ENCODE measurements at regions not wholly inside any gene's neighbourhood (a gene's known extent, or its start where the extent isn't known, plus 50 kb on each side); places are given as distances from the start of the nearest gene placed in this dataset.

DNA sequence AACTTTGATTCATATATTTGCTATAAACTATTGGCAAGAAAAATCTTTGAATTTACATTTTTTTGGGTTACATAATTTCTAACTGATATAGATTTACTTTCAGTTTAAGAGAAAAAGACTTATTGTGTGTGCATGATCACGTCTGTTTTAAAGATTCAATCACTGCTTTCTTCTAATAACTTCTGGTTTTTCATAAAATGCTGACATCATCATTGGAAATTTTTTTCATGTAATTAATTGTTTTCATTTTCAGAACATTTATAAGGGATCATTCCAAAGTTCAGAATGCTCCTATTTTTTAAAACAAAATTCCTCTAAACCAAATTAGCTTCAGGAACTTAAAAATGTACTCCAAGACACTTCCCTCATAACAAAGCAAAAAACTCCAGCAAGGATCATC, 500.7 kb upstream of the GBE1 start:
- WGBS (ENCODE audit: insufficient coverage, low lambda C conversion rate) = 100% methylated on average over 1 of the region's 1 CpG
- DNase-seq = no peak

DNA sequence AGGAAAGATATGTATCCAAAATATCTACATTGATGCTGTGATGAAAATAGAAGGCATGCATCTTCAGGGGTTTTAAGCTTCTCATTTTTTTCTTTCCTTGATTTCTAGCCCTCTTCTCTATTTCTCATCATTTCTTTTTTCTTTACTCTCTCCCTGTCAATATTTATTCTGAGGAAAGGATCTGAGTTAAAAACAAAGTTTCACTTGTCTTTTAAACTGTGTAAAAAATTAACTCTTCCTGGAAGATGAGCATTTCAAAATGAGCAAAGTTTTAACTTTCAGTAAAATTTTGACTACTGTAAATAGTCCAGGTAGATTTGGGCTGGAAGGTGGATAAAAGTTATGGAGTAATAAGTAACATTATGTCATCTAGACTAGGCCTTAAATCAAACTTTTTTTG, 500.2 kb upstream of the GBE1 start:
- H3K27ac ChIP-seq (ENCODE audit: low read length) = no peak overlapping the region
- no peaks in the 10 kb centered on the region for H3K36me3 ChIP-seq (ENCODE audit: control insufficient read depth, insufficient read depth, low read length)
- H3K27me3 ChIP-seq (ENCODE audit: control insufficient read depth, insufficient read depth, low read length) = no peaks in the 10 kb centered on the region
- H3K4me3 ChIP-seq (ENCODE audit: low read length) = no peak overlapping the region
- no peak for DNase-seq
- no peaks in the 10 kb centered on the region for H3K4me1 ChIP-seq (ENCODE audit: control insufficient read depth, insufficient read depth, low read length)
- H3K9me3 ChIP-seq (ENCODE audit: control insufficient read depth, low read depth, low read length) = no peaks in the 10 kb centered on the region

More for the DNA sequence above, 500.7 kb upstream of the GBE1 start:
- H3K4me3 ChIP-seq (ENCODE audit: low read length) = no peak overlapping the region
- H3K27ac ChIP-seq (ENCODE audit: low read length) = no peak overlapping the region
- no peaks in the 10 kb centered on the region for H3K36me3 ChIP-seq (ENCODE audit: control insufficient read depth, insufficient read depth, low read length)
- H3K27me3 ChIP-seq (ENCODE audit: control insufficient read depth, insufficient read depth, low read length) = no peaks in the 10 kb centered on the region
- no peaks in the 10 kb centered on the region for H3K9me3 ChIP-seq (ENCODE audit: control insufficient read depth, low read depth, low read length)
- H3K4me1 ChIP-seq (ENCODE audit: control insufficient read depth, insufficient read depth, low read length) = no peaks in the 10 kb centered on the region

DNA sequence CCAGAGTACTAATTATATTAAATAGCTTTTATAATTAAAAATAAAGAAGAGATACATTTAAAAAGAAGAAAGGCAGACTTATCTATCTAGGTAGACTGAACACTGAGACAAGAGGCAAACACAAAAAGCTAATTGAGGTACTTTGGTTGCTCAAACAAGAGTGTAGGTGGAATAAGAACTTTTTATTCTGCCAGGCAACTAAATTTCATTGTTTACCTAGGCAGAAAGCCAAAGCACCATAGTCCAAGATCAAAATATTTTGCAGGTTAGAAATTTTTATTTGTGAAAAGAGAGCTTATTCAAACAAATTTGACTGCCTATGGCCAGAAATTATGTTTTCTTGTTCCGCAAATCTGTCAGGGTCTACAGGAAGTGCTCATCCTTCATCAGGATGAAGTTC, 499.6 kb upstream of the GBE1 start:
- H3K4me1 ChIP-seq (ENCODE audit: control insufficient read depth, insufficient read depth, low read length) = no peaks in the 10 kb centered on the region
- H3K4me3 ChIP-seq (ENCODE audit: low read length) = no peak overlapping the region
- H3K9me3 ChIP-seq (ENCODE audit: control insufficient read depth, low read depth, low read length) = no peaks in the 10 kb centered on the region
- no CpG with 5 or more reads among the region's 1 CpG for WGBS (ENCODE audit: insufficient coverage, low lambda C conversion rate)
- DNase-seq = no peak
- no peaks in the 10 kb centered on the region for H3K27me3 ChIP-seq (ENCODE audit: control insufficient read depth, insufficient read depth, low read length)
- H3K36me3 ChIP-seq (ENCODE audit: control insufficient read depth, insufficient read depth, low read length) = no peaks in the 10 kb centered on the region
- H3K27ac ChIP-seq (ENCODE audit: low read length) = no peak overlapping the region

DNA sequence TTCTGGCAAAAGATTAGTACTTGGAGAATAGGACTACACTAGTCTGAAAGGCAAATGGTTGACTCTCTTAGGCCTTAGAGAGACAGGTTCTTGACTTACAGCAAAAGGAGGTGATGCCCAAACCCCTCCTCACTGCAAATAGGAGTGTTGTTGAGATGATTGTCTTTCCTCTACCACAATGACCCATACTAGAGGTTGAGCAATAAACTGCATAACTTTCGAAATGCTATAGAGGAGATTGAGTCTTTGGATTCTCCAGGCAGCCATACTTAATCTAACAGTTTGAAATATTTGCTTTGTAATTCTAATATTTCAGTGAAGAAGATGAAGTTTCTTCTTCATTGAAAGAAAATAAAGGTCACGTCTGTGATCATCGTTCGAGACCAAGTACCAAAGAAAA, 498.5 kb upstream of the GBE1 start:
- H3K27ac ChIP-seq (ENCODE audit: low read length) = no peak overlapping the region
- 94% methylated on average over 4 of the region's 4 CpGs for WGBS (ENCODE audit: insufficient coverage, low lambda C conversion rate)
- H3K36me3 ChIP-seq (ENCODE audit: control insufficient read depth, insufficient read depth, low read length) = no peaks in the 10 kb centered on the region
- DNase-seq = no peak
- no peaks in the 10 kb centered on the region for H3K4me1 ChIP-seq (ENCODE audit: control insufficient read depth, insufficient read depth, low read length)
- H3K4me3 ChIP-seq (ENCODE audit: low read length) = no peak overlapping the region
- H3K27me3 ChIP-seq (ENCODE audit: control insufficient read depth, insufficient read depth, low read length) = no peaks in the 10 kb centered on the region
- no peaks in the 10 kb centered on the region for H3K9me3 ChIP-seq (ENCODE audit: control insufficient read depth, low read depth, low read length)

DNA sequence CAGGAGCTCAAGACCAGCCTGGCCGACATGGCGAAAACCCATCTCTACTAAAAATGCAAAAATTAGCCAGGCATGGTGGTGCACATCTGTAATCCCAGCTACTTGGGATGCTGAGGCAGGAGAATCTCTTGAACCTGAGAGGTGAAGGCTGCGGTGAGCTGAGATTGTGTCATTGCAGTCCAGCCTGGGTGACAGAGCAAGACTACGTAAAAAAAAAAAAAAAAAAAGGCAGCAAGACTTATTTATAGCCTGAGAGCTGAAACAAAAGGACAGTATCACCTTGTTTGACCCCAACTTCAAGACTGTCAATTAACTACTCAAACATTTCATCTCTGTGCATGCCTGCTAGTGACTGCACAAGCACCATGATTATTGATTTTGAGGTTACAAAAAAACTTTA, 478.9 kb upstream of the GBE1 start:
- no peaks in the 10 kb centered on the region for H3K4me1 ChIP-seq (ENCODE audit: control insufficient read depth, insufficient read depth, low read length)
- H3K9me3 ChIP-seq (ENCODE audit: control insufficient read depth, low read depth, low read length) = no peaks in the 10 kb centered on the region
- no peak overlapping the region for H3K27ac ChIP-seq (ENCODE audit: low read length)
- WGBS (ENCODE audit: insufficient coverage, low lambda C conversion rate) = 60% methylated on average over 1 of the region's 4 CpGs
- H3K4me3 ChIP-seq (ENCODE audit: low read length) = no peak overlapping the region
- H3K36me3 ChIP-seq (ENCODE audit: control insufficient read depth, insufficient read depth, low read length) = no peaks in the 10 kb centered on the region
- no peak for DNase-seq
- no peaks in the 10 kb centered on the region for H3K27me3 ChIP-seq (ENCODE audit: control insufficient read depth, insufficient read depth, low read length)

DNA sequence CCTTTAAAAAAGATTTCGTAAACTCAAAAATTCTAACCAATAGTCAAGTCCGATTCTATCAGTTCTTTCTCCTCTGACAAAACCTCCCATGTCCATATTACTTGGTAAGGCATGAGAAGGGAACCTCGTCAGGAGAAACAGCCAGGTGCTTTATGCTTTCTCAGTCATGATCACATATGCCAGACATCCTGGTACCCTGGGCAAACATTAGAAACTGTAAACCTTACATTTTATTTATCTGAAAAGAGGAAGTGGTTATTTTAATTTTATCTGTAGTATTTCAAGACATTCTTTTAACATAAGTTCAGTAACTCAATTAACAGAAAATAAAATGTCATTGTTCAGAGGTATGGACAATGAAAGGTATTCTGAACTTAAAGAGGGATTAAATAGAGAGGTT, 474.8 kb upstream of the GBE1 start:
- no peaks in the 10 kb centered on the region for H3K27me3 ChIP-seq (ENCODE audit: control insufficient read depth, insufficient read depth, low read length)
- whole genome bisulfite sequencing (ENCODE audit: insufficient coverage, low lambda C conversion rate) = no CpG with 5 or more reads among the region's 3 CpGs

DNA sequence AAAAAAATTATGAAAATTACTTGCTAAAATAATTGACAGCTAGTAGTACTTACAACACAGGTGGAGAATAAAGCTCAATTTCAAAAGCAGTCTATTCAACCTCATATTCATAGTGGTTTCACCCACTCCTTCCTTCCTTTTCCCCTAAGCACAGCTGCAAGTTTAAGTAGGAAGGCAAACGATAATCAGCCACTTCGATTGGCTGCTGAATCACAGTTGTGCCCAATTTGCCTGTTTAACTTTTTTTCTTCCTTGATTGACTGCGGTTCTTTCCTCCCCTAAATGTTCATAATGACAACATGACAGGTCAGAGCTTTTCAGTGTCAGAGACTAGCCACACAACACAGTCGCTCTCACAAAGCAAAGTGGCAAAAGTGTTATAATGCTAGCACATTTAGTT, 468.0 kb upstream of the GBE1 start:
- no peaks in the 10 kb centered on the region for H3K27me3 ChIP-seq (ENCODE audit: control insufficient read depth, insufficient read depth, low read length)
- no peak overlapping the region for H3K4me3 ChIP-seq (ENCODE audit: low read length)
- 93% methylated on average over 3 of the region's 4 CpGs for WGBS (ENCODE audit: insufficient coverage, low lambda C conversion rate)
- no peaks in the 10 kb centered on the region for H3K36me3 ChIP-seq (ENCODE audit: control insufficient read depth, insufficient read depth, low read length)
- DNase-seq = no peak
- H3K9me3 ChIP-seq (ENCODE audit: control insufficient read depth, low read depth, low read length) = peaks cover 2% of the 10 kb centered on the region
- no peaks in the 10 kb centered on the region for H3K4me1 ChIP-seq (ENCODE audit: control insufficient read depth, insufficient read depth, low read length)
- no peak overlapping the region for H3K27ac ChIP-seq (ENCODE audit: low read length)

More for the DNA sequence above, 474.8 kb upstream of the GBE1 start:
- no peak overlapping the region for H3K4me3 ChIP-seq (ENCODE audit: low read length)
- H3K4me1 ChIP-seq (ENCODE audit: control insufficient read depth, insufficient read depth, low read length) = no peaks in the 10 kb centered on the region
- H3K9me3 ChIP-seq (ENCODE audit: control insufficient read depth, low read depth, low read length) = no peaks in the 10 kb centered on the region
- no peak overlapping the region for H3K27ac ChIP-seq (ENCODE audit: low read length)
- no peaks in the 10 kb centered on the region for H3K36me3 ChIP-seq (ENCODE audit: control insufficient read depth, insufficient read depth, low read length)
- DNase-seq = no peak

DNA sequence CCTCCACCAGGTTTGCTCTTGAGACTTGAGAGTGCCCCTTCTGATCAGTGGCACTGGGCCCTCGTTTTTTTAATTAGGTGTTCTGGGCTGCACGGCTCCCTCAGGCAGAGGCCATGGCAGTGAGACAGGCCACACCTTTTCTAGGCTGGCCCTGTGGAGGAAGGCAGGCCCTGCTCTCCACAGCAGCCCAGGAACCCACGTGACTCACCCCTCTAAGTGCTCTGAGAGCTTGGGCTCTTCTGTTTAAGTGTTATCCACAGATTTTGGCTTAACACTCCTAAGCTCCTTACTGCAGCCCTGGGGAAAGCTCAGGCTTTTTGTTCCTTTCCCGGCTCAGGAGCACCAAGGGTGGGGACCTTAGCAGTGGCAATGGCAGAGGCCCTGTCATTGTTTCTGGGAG, 463.2 kb upstream of the GBE1 start:
- no peaks in the 10 kb centered on the region for H3K27me3 ChIP-seq (ENCODE audit: control insufficient read depth, insufficient read depth, low read length)
- H3K4me3 ChIP-seq (ENCODE audit: low read length) = no peak overlapping the region
- no peak for DNase-seq
- no peak overlapping the region for H3K27ac ChIP-seq (ENCODE audit: low read length)
- WGBS (ENCODE audit: insufficient coverage, low lambda C conversion rate) = no CpG with 5 or more reads among the region's 4 CpGs
- no peaks in the 10 kb centered on the region for H3K4me1 ChIP-seq (ENCODE audit: control insufficient read depth, insufficient read depth, low read length)
- H3K9me3 ChIP-seq (ENCODE audit: control insufficient read depth, low read depth, low read length) = peaks cover 2% of the 10 kb centered on the region
- no peaks in the 10 kb centered on the region for H3K36me3 ChIP-seq (ENCODE audit: control insufficient read depth, insufficient read depth, low read length)

DNA sequence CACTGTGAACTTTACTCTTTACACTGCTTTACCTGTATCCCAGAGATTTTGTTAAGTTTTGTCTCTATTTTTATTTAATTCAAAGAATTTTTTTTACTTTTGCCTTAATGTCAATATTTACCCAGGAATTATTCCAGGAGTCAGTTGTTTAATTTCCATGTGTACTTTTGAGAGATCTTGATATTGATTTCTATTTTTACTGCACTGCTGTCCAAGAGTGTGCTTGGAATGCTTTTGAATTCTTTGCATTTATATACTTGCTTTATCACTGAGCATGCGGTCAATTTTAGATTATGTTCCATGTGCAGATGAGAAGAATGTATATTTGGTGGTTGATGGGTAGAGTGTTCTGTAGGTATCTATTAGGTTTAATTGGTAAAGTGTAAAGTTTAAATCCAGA, 461.0 kb upstream of the GBE1 start:
- H3K4me3 ChIP-seq (ENCODE audit: low read length) = no peak overlapping the region
- H3K9me3 ChIP-seq (ENCODE audit: control insufficient read depth, low read depth, low read length) = peaks cover 2% of the 10 kb centered on the region
- no peak overlapping the region for H3K27ac ChIP-seq (ENCODE audit: low read length)
- no peaks in the 10 kb centered on the region for H3K27me3 ChIP-seq (ENCODE audit: control insufficient read depth, insufficient read depth, low read length)
- 20% methylated on average over 1 of the region's 1 CpG for WGBS (ENCODE audit: insufficient coverage, low lambda C conversion rate)
- no peaks in the 10 kb centered on the region for H3K4me1 ChIP-seq (ENCODE audit: control insufficient read depth, insufficient read depth, low read length)
- DNase-seq = no peak
- no peaks in the 10 kb centered on the region for H3K36me3 ChIP-seq (ENCODE audit: control insufficient read depth, insufficient read depth, low read length)

DNA sequence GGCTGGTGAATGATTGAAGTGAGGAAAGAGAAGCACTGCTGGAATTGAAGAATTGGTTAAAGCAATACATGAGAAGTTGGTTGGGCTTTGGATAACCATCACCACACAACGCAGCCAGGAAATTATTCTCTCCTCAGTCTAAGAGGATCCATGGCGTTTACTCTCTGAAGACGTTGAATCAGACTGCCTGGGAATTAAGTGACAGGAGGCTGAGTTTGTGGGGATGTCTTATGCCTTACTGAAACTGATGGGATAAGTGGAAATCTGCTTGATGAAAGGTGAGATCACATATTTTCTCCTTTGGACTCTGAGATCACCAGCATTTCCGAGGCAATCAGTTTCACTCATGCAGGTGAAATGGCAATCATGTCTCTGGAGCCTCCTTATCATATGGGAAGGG, 456.1 kb upstream of the GBE1 start:
- WGBS (ENCODE audit: insufficient coverage, low lambda C conversion rate) = no CpG with 5 or more reads among the region's 4 CpGs
- no peak for DNase-seq
- Histone ChIP-seq H3K27me3 (ENCODE audit: control insufficient read depth, insufficient read depth, low read length) (no peaks in the 10 kb centered on the region), H3K4me1 (ENCODE audit: control insufficient read depth, insufficient read depth, low read length) (no peaks in the 10 kb centered on the region), H3K27ac (ENCODE audit: low read length) (no peak overlapping the region), H3K36me3 (ENCODE audit: control insufficient read depth, insufficient read depth, low read length) (no peaks in the 10 kb centered on the region), H3K9me3 (ENCODE audit: control insufficient read depth, low read depth, low read length) (no peaks in the 10 kb centered on the region), H3K4me3 (ENCODE audit: low read length) (no peak overlapping the region)

DNA sequence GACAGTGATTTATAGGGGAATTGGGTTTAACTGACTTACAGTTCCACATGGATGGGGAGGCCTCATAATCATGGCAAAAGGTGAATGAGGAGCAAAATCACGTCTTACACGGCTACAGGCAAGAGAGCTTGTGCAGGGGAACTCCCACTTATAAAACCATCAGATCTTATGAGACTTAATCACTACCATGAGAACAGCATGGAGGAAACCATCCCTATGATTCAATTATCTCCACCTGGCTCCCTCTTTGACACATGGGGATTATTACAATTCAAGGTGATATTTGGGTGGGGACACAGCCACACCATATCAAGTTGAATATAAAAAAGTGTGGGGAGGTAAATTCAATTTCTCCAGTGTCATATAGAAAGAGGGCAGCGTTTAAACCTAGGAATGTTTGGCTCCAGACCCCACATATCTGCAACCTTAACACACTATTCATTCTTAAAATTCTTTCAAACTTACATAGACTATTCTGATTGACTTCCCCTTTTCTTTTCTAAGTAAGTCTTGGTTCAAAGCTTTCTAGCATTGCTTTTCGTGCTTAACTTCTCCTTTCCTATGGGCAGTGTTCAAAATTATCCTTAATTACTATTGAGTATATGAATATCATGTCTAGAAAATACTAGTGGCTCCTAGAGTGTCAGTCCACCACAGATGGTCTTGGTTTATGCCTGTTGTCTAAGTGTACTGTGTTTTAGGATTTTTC, 446.7 kb upstream of the GBE1 start:
- DNase-seq = no peak

More for the DNA sequence above, 446.7 kb upstream of the GBE1 start:
- no peaks in the 10 kb centered on the region for H3K4me1 ChIP-seq (ENCODE audit: control insufficient read depth, insufficient read depth, low read length)
- no peak overlapping the region for H3K4me3 ChIP-seq (ENCODE audit: low read length)
- no peaks in the 10 kb centered on the region for H3K9me3 ChIP-seq (ENCODE audit: control insufficient read depth, low read depth, low read length)
- H3K27ac ChIP-seq (ENCODE audit: low read length) = no peak overlapping the region
- no peaks in the 10 kb centered on the region for H3K36me3 ChIP-seq (ENCODE audit: control insufficient read depth, insufficient read depth, low read length)
- no peaks in the 10 kb centered on the region for H3K27me3 ChIP-seq (ENCODE audit: control insufficient read depth, insufficient read depth, low read length)
- WGBS (ENCODE audit: insufficient coverage, low lambda C conversion rate) = 100% methylated on average over 1 of the region's 4 CpGs

Measured in large intestine (tissue), 3 donors.